Loucy (cell line): ENCODE measurements at regions not wholly inside any gene's neighbourhood (a gene's known extent, or its start where the extent isn't known, plus 50 kb on each side); places are given as distances from the start of the nearest gene placed in this dataset.

ENCODE experiments used
- CTCF ChIP-seq: fragments of 200-600 bp; sonication (generic); conservative IDR thresholded peaks from 2 replicates; pipeline ENCODE4 v1.5.1; 2014; ENCODE audit warnings: mild to moderate bottlenecking, antibody characterized with exemption, low read length
- EZH2phosphoT487 ChIP-seq: fragments of 200-600 bp; IDR thresholded peaks from 2 replicates; pipeline ENCODE4 v1.6.1; 2018; ENCODE audit warnings: antibody characterized with exemption, mild to moderate bottlenecking, moderate library complexity, borderline replicate concordance

- TF ChIP-seq CTCF (no peak), EZH2phosphoT487 (no peak)
Measured at GRCh38 chr16:26269673-26270072, 577.9 kb downstream of the HS3ST4 start.
